Mucosa of rectum (tissue), 2 donors: ENCODE measurements at regions not wholly inside any gene's neighbourhood (a gene's known extent, or its start where the extent isn't known, plus 50 kb on each side); places are given as distances from the start of the nearest gene placed in this dataset.

ENCODE experiments used
- H3K27ac ChIP-seq, 2 donors: one replicate each; pipeline ENCODE4 v1.7.0; 2013; ENCODE audit warnings: inconsistent platforms in 2 of 2, low read depth in 2 of 2, low read length in 2 of 2
- H3K27me3 ChIP-seq, 2 donors: one replicate each; pipeline ENCODE4 v1.7.0; 2013; ENCODE audit warnings: low read length in 2 of 2; ENCODE audit not compliant: control insufficient read depth in 2 of 2, insufficient read depth in 2 of 2
- H3K36me3 ChIP-seq, 2 donors: one replicate each; pipeline ENCODE4 v1.7.0; 2013; ENCODE audit warnings: low read length in 2 of 2; ENCODE audit not compliant: control insufficient read depth in 2 of 2, insufficient read depth in 2 of 2
- H3K4me1 ChIP-seq, 2 donors: one replicate each; pipeline ENCODE4 v1.7.0; 2013; ENCODE audit warnings: low read length in 2 of 2, mild to moderate bottlenecking in 1 of 2; ENCODE audit not compliant: control insufficient read depth in 2 of 2, insufficient read depth in 2 of 2
- H3K4me3 ChIP-seq, 2 donors: one replicate each; pipeline ENCODE4 v1.7.0; 2013; ENCODE audit warnings: low read length in 2 of 2
- H3K9ac ChIP-seq, 2 donors: one replicate each; pipeline ENCODE4 v1.7.0; 2013; ENCODE audit warnings: low read length in 2 of 2, low read depth in 1 of 2, mild to moderate bottlenecking in 1 of 2
- H3K9me3 ChIP-seq, 2 donors: one replicate each; pipeline ENCODE4 v1.7.0; 2013; ENCODE audit warnings: low read length in 2 of 2; ENCODE audit not compliant: control insufficient read depth in 2 of 2
- donor health status: healthy.
- donor health status: Normal muscosa, but diverticular disease.

DNA sequence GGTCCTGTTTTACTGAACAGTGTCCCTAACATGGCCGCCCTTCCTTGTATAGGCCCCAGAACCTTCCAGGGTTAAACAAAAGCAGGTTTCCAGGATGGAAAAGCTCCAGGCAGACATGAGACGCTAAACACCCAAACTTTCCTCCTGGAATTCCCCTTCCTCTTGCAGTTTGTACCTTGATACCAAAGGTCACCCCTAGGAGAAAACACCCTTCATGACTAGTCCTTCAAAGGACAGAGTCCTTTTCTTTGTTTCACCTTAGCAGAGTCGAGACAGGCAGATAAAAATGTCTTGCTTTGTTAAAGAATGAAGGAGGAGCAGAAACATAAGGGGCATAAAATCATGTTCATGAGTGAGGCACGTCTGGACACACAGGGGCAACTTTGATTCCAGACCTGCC is 247.5 kb downstream of the BCOR start:
- Histone ChIP-seq H3K36me3 (no peaks in the 10 kb centered on the region), H3K27me3 (no peaks in the 10 kb centered on the region), H3K27ac (no peak overlapping the region), H3K4me1 (peaks cover 0 to 3% of the 10 kb centered on the region in 2 donors), H3K4me3 (no peak overlapping the region), H3K9ac (no peak overlapping the region), H3K9me3 (peaks cover 0 to 3% of the 10 kb centered on the region in 2 donors)

DNA sequence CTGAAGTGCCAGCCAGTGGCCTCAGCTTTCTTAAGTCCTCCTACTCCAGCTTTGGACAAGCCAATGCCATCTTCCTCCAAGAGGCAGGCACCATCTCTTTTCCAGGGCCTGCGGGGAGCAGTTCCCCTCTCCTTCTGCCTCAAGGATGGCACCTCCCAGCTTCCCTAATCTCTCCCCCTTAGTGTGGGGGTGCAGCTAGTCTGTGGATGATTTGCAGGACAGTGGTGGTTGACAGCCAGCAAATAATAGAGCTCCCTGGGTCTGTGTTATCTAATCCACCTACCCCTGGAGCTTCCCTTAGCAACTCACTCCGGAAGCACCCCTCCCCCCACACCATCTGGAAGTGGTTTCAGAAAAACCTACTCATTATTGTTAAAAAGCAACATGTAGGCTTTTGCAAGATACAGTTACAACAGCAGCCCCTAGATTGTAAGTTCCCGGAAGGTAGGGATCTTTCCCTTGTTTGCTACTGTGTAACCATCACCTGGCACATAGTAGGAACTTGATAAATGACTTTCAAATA is 247.1 kb downstream of the BCOR start:
- H3K9ac ChIP-seq = no peak overlapping the region
- H3K36me3 ChIP-seq = no peaks in the 10 kb centered on the region
- H3K27me3 ChIP-seq = no peaks in the 10 kb centered on the region
- H3K4me1 ChIP-seq = peaks cover 0 to 7% of the 10 kb centered on the region in 2 donors
- H3K27ac ChIP-seq = no peak overlapping the region
- peaks cover 0 to 3% of the 10 kb centered on the region in 2 donors for H3K9me3 ChIP-seq
- no peak overlapping the region for H3K4me3 ChIP-seq

DNA sequence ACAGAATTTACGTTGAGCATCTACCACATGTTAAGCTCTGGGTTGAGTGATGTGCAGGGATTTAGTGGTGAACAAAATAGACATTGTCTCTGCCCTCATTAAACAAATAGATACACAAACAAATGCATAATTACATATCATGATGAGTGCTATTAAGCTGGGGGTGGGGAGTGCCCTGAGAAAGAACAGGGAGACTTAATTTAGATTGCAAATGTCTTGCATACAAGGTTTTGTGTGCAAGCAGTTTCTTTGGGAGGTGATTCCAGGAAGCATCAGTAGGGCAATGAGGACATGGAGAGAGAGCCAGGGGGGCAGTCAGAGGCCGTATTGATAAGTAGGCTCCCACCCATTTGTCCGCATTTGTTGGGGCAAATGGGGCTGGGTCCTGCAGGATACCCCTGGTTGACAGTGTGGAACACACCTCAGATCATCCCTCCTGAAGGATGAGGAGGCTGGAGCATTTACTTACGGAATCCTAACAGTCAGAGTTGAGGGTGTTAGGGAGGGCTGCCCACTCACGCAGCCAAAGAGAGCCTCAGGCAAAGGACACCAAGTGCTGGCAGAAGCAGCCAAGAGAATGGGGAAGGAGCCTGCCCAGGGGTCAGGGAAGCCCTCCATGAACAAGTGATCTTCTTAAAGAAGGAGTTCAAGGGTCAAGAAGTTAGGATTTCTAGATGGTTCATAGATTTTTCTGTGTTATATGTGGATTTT is 245.9 kb downstream of the BCOR start:
- H3K4me1 ChIP-seq = peaks cover 0 to 7% of the 10 kb centered on the region in 2 donors
- no peak overlapping the region for H3K4me3 ChIP-seq

DNA sequence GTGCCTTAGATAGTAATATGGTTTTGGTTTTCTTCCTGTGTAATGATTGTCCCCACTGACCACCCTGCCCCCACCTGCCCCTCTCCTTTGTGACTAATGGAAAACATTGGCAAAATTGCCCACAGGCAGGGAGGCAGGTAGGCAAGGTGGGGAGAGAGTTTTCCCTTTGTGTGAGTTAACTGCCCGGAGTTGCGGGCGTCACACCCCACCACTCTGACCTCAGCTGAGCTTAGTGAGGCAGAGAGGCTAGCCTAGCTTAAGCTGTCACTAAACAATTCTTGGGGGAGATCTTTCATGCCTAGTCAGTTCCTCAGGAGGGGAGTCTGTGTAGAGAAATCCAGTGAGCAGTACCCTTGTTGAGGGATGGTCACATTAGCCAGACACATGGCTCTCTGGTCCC is 245.3 kb downstream of the BCOR start:
- Histone ChIP-seq H3K4me1 (peaks cover 0 to 7% of the 10 kb centered on the region in 2 donors), H3K4me3 (no peak overlapping the region), H3K9me3 (peaks cover 0 to 3% of the 10 kb centered on the region in 2 donors), H3K36me3 (no peaks in the 10 kb centered on the region), H3K9ac (no peak overlapping the region), H3K27me3 (no peaks in the 10 kb centered on the region), H3K27ac (no peak overlapping the region)

More for the DNA sequence above, 245.9 kb downstream of the BCOR start:
- no peaks in the 10 kb centered on the region for H3K27me3 ChIP-seq
- no peak overlapping the region for H3K9ac ChIP-seq
- peaks cover 0 to 3% of the 10 kb centered on the region in 2 donors for H3K9me3 ChIP-seq
- no peak overlapping the region for H3K27ac ChIP-seq
- H3K36me3 ChIP-seq = no peaks in the 10 kb centered on the region

DNA sequence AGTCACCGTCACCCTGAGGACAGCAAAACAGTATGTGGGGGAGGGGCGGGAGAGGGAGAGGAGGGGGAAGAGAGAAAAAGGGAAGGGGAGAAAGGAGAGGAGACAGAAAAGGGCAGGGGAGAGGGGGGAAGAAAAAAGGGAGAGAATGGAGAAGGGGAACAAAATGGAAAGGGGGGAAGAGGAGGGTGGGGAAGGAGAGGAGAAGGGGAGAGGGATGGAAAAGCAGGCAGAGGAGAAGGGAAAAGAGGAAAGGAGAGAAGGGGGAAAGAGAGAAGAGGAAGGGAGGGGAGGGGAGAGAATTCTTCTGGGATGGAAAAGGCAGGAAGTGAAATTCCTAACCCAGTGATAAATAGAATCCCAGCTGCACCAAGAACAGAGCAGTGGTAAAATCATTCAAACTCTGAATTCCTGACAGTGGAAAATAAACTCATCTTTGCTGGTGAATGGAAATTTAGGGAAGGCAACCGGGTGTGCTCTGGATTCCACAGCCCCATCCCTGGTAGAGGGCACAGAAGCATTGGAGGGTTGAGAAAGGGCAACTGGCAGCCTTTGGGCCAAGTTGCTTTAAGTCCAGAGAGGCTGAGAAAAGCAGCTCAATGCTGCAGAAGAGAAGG is 244.2 kb downstream of the BCOR start:
- peaks cover 0 to 7% of the 10 kb centered on the region in 2 donors for H3K4me1 ChIP-seq
- H3K36me3 ChIP-seq = no peaks in the 10 kb centered on the region
- no peaks in the 10 kb centered on the region for H3K27me3 ChIP-seq
- no peak overlapping the region for H3K9ac ChIP-seq
- H3K27ac ChIP-seq = no peak overlapping the region
- H3K9me3 ChIP-seq = peaks cover 0 to 3% of the 10 kb centered on the region in 2 donors
- H3K4me3 ChIP-seq = no peak overlapping the region

DNA sequence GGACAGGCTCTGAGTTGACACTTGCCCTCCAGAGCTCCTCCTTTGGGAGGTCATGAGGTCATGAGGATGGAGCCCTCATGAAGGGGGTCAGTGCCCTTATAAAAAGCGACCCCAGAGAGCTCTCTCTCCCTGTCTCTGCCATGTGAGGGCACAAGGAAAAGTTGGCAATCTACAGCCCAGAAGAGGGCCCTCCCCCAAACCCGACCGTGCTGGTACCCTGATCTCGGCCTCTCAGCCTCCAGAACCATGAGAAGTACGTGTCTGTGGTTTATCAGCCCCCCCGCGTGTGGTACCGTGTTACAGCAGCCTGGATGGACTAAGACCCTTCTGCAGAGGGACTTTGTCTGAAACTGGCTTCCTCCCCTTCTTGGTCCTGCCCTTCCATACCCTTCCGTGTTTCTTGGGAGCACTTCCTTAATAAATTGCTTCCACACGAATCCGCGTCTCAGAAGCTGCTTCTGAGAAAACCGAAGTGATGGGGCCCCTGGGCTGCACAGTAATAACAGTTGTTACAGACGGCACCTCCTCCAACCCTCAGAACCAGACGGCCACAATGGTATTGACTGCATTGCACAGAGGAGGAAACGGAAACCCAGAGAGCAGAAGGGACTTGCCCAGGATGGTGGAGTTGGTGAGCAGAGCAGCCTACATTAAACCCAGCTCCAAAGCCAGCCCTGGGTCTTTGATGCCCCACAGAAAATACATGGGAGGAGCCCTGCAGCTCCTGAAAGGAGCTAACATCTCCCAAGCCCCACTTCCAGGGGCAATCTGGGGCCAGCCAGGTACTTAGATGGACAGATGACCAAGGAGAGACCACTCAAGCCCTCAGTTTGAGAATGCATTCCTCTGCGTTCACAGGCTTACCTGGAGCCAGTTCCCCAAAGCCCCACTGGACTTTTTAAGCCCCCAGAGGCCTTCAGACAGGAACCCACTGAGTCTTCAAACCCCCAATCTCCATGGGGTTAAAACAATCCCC is 242.7 kb downstream of the BCOR start:
- Histone ChIP-seq H3K9me3 (peaks cover 0 to 3% of the 10 kb centered on the region in 2 donors), H3K27ac (peak overlapping the region; percentile 19 to 68), H3K27me3 (no peaks in the 10 kb centered on the region), H3K36me3 (no peaks in the 10 kb centered on the region), H3K4me1 (peaks cover 0 to 7% of the 10 kb centered on the region in 2 donors), H3K4me3 (peak overlapping the region in 1 of 2 donors; percentile 58), H3K9ac (peak overlapping the region in 1 of 2 donors; percentile 2)

DNA sequence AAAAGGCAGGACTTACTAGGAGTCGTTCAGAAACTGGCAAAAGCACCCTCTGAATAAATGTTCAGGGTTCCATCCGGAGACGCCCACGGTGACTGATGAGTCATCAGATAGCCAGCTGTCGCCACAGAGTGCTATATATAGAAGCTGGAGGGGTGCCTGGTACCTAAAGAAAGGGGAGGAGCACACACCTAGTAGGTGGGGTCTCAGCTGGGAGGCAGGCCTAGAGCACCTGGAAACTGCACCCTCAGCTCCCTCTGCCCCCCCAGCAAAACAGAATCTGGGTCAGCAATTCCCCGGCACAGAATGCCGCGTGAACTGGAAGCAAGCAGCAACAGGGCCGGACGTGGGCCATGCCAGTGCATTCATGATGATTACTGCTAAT is 242.0 kb downstream of the BCOR start:
- H3K9me3 ChIP-seq = peaks cover 0 to 3% of the 10 kb centered on the region in 2 donors
- no peaks in the 10 kb centered on the region for H3K36me3 ChIP-seq
- H3K9ac ChIP-seq = no peak overlapping the region
- peak overlapping the region; percentile 19 to 68 for H3K27ac ChIP-seq
- peak overlapping the region in 1 of 2 donors; percentile 58 for H3K4me3 ChIP-seq
- H3K4me1 ChIP-seq = peaks cover 0 to 7% of the 10 kb centered on the region in 2 donors
- H3K27me3 ChIP-seq = no peaks in the 10 kb centered on the region

DNA sequence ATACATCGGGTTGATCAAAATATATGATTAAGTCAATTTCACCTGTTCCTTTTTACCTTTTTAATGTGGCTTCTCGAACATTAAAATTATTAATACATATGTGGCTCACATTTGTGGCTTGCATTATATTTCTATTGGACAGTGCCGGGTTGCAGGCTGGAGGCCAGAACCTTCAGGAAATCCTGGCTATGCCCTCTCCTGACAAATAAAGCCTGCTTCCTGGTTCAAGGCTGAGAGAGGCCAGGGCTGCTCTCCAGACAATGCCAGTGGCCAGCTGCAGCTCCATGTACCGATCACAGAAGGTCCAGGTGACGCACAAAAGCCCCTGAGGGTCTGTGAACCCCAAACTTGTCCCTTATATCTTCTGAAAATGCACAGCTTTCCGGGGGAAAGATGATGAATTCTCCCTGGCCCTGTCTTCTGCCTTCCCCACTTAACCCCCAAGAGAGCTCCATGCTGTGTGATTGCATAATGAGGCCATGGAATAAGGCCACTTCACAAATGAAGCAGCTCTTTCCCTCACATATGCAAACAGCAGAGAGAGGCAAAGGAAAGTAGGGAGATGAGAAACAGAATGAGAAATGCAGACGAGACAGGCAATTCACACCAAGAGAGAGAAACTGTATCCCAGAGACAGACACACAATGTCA is 241.2 kb downstream of the BCOR start:
- Histone ChIP-seq H3K9ac (no peak overlapping the region), H3K4me3 (no peak overlapping the region), H3K27me3 (no peaks in the 10 kb centered on the region), H3K4me1 (peaks cover 0 to 7% of the 10 kb centered on the region in 2 donors), H3K9me3 (no peaks in the 10 kb centered on the region), H3K36me3 (no peaks in the 10 kb centered on the region), H3K27ac (no peak overlapping the region)

DNA sequence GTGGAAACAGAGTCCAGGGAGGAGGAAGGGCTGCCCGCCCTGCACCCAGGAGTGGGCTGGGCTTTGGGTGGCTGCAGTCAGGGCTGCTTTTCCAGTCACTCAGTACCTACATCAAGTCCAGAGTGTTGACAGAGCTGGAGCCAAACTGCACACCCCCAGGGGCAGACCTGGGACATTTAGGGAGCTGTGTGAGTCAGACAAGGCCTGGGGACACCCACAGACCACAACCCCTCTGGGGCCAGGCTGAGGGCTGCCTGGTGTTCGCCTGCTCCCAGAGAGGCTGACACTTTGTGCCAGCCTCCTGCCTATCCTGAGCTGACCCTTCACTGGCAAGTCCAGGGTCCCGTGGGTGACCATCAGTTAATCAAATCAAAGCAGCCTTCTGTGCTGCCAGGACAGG is 240.0 kb downstream of the BCOR start:
- H3K36me3 ChIP-seq = no peaks in the 10 kb centered on the region
- H3K27me3 ChIP-seq = no peaks in the 10 kb centered on the region
- no peaks in the 10 kb centered on the region for H3K9me3 ChIP-seq
- H3K9ac ChIP-seq = no peak overlapping the region
- H3K4me1 ChIP-seq = peaks cover 0 to 7% of the 10 kb centered on the region in 2 donors
- H3K27ac ChIP-seq = no peak overlapping the region
- no peak overlapping the region for H3K4me3 ChIP-seq
